Neural crest cell (in vitro differentiated cells): ENCODE measurements at regions not wholly inside any gene's neighbourhood (a gene's known extent, or its start where the extent isn't known, plus 50 kb on each side); places are given as distances from the start of the nearest gene placed in this dataset.

Experiments used
- DNase-seq: peaks from one replicate; pipeline ENCODE4 v3.0.0; 2021; ENCODE audit warnings: low read depth, mixed read lengths, low spot score
- H3K27ac Mint-ChIP-seq: one replicate; pipeline ENCODE4 v1.8.0; 2021; ENCODE audit warnings: mild to moderate bottlenecking, mixed read lengths; ENCODE audit not compliant: unreplicated experiment
- H3K27me3 Mint-ChIP-seq: 2 replicates; pipeline ENCODE4 v1.8.0; 2021; ENCODE audit warnings: low read depth, mild to moderate bottlenecking, mixed read lengths
- H3K36me3 Mint-ChIP-seq: 2 replicates; pipeline ENCODE4 v1.8.0; 2021; ENCODE audit warnings: low read depth, mild to moderate bottlenecking, mixed read lengths
- H3K4me1 Mint-ChIP-seq: 2 replicates; pipeline ENCODE4 v1.8.0; 2021; ENCODE audit warnings: mixed read lengths
- H3K4me3 Mint-ChIP-seq: one replicate; pipeline ENCODE4 v1.8.0; 2021; ENCODE audit warnings: mild to moderate bottlenecking, mixed read lengths
- H3K9me3 Mint-ChIP-seq: 2 replicates; pipeline ENCODE4 v1.8.0; 2021; ENCODE audit warnings: mixed read lengths
- CTCF ChIP-seq: fragments of 200-600 bp; sonication (generic); conservative IDR thresholded peaks from 2 replicates; pipeline ENCODE4 v1.5.0; 2021; ENCODE audit warnings: antibody characterized with exemption, mild to moderate bottlenecking

GRCh38 chr4:31141095-31141831 lies 421.1 kb downstream of the PCDH7 start:
- no peak overlapping the region for H3K27ac Mint-ChIP-seq
- no peaks in the 10 kb centered on the region for H3K27me3 Mint-ChIP-seq
- H3K4me1 Mint-ChIP-seq = peaks cover 15% of the 10 kb centered on the region
- no peaks in the 10 kb centered on the region for H3K9me3 Mint-ChIP-seq
- no peak overlapping the region for H3K4me3 Mint-ChIP-seq
- no peak for DNase-seq
- H3K36me3 Mint-ChIP-seq = no peaks in the 10 kb centered on the region
- TF ChIP-seq CTCF = no peak

GRCh38 chr4:31141832-31142142 lies 421.6 kb downstream of the PCDH7 start:
- peaks cover 20% of the 10 kb centered on the region for H3K4me1 Mint-ChIP-seq
- no peaks in the 10 kb centered on the region for H3K27me3 Mint-ChIP-seq
- DNase-seq = no peak
- no peaks in the 10 kb centered on the region for H3K9me3 Mint-ChIP-seq
- TF ChIP-seq CTCF = no peak
- no peak overlapping the region for H3K4me3 Mint-ChIP-seq
- no peaks in the 10 kb centered on the region for H3K36me3 Mint-ChIP-seq
- no peak overlapping the region for H3K27ac Mint-ChIP-seq

- no peak overlapping the region for H3K4me3 Mint-ChIP-seq
- peaks cover 28% of the 10 kb centered on the region for H3K4me1 Mint-ChIP-seq
- no peaks in the 10 kb centered on the region for H3K36me3 Mint-ChIP-seq
- H3K9me3 Mint-ChIP-seq = no peaks in the 10 kb centered on the region
- TF ChIP-seq CTCF = no peak
- DNase-seq = no peak
- no peaks in the 10 kb centered on the region for H3K27me3 Mint-ChIP-seq
- H3K27ac Mint-ChIP-seq = no peak overlapping the region
Observed at GRCh38 chr4:31146366-31146765, 426.2 kb downstream of the PCDH7 start.

GRCh38 chr4:31148990-31149389 lies 428.8 kb downstream of the PCDH7 start:
- Mint-ChIP-seq H3K4me1 (peaks cover 28% of the 10 kb centered on the region), H3K36me3 (no peaks in the 10 kb centered on the region), H3K9me3 (peaks cover 3% of the 10 kb centered on the region), H3K4me3 (no peak overlapping the region), H3K27ac (no peak overlapping the region), H3K27me3 (no peaks in the 10 kb centered on the region)
- DNase-seq = no peak
- no peak for TF ChIP-seq CTCF

- Mint-ChIP-seq H3K4me1 (peaks cover 14% of the 10 kb centered on the region), H3K4me3 (no peak overlapping the region), H3K27me3 (no peaks in the 10 kb centered on the region), H3K36me3 (no peaks in the 10 kb centered on the region), H3K27ac (no peak overlapping the region), H3K9me3 (peaks cover 4% of the 10 kb centered on the region)
- no peak for DNase-seq
- no peak for TF ChIP-seq CTCF
Observed at GRCh38 chr4:31156221-31156620, 436.1 kb downstream of the PCDH7 start.
